Astrocyte of the spinal cord (primary cell): ENCODE measurements at regions not wholly inside any gene's neighbourhood (a gene's known extent, or its start where the extent isn't known, plus 50 kb on each side); places are given as distances from the start of the nearest gene placed in this dataset.

ENCODE experiments used
- DNase-seq: peaks from one replicate; pipeline ENCODE4 v3.0.0; 2011; ENCODE audit warnings: low read depth, low spot score
- H3K4me3 ChIP-seq: 2 replicates; pipeline ENCODE4 v1.5.1; 2011; ENCODE audit warnings: low read depth, mild to moderate bottlenecking, low read length, moderate library complexity
- CTCF ChIP-seq: IDR thresholded peaks from 2 replicates; pipeline ENCODE4 v1.5.1; 2012; ENCODE audit warnings: low read depth, mild to moderate bottlenecking, low read length, inconsistent platforms
- in situ Hi-C: cut with HindIII; loops from 2 replicates; pipeline ENCODE4 v1.10.0; 2017; ENCODE audit warnings: low sequenced_read_pairs

- in situ Hi-C loops: no loop called here
- H3K4me3 ChIP-seq: no peak overlapping the region
- no peak for TF ChIP-seq CTCF
- no peak for DNase-seq
Measured at GRCh38 chr20:1782181-1782580, 113.0 kb upstream of the SIRPA start.

GRCh38 chr20:1779567-1779966 is 115.6 kb upstream of the SIRPA start:
- in situ Hi-C loops: no loop called here
- no peak for DNase-seq
- TF ChIP-seq CTCF: no peak
- H3K4me3 ChIP-seq: no peak overlapping the region

DNA sequence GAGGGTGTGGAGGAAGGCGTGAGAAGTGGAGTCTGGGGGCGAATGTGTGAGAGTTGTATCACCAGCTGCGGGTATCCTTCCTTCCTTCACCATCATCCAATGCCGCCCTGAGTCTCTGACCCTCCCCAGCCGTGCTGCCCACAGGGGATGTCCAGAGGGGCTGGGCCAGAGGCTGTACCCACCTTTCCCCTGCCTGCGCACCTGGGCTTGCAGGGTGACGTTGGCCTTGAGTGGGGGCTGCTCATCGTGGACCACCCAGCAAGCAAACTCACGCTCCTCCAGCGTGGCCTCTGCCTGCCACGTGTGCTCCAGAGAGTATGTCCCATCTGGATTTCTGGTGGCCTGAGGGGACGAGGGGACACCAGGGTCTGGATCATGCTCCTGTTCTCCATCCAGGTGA is 116.9 kb upstream of the SIRPA start:
- in situ Hi-C loops: no loop called here
- DNase-seq: no peak
- TF ChIP-seq CTCF: no peak
- H3K4me3 ChIP-seq: no peak overlapping the region

DNA sequence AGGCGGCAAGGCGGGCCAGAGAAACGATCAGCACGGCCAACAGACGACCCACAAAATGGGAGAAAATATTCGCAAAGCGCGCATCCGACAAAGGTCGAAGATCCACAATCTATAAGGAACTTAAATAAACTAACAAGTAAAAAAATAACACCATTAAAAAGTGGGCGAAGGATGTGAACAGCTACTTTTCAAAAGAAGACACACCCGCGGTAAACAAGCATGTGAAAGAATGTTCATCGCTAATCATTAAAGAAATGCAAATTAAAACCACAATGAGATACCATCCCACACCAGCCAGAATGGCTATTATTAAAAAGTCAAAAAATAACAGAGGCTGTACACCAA is 117.8 kb upstream of the SIRPA start:
- no peak for DNase-seq
- H3K4me3 ChIP-seq: peak overlapping the region; percentile 78
- in situ Hi-C loops: no loop called here
- no peak for TF ChIP-seq CTCF

GRCh38 chr20:1776681-1777475 is 118.3 kb upstream of the SIRPA start:
- TF ChIP-seq CTCF: peak; percentile 83

GRCh38 chr20:1775117-1775516 is 117.5 kb upstream of the SIRPG start:
- no peak overlapping the region for H3K4me3 ChIP-seq
- DNase-seq: peak; percentile 14
- in situ Hi-C loops: no loop called here
- TF ChIP-seq CTCF: no peak

More at GRCh38 chr20:1776681-1777475, 118.3 kb upstream of the SIRPA start:
- DNase-seq: peak; percentile 89
- H3K4me3 ChIP-seq: peak overlapping the region; percentile 78
- in situ Hi-C loops: no loop called here
